Lower leg skin (tissue), 4 donors: ENCODE measurements at regions not wholly inside any gene's neighbourhood (a gene's known extent, or its start where the extent isn't known, plus 50 kb on each side); places are given as distances from the start of the nearest gene placed in this dataset.

Experiments used
- DNase-seq, 2 donors: peaks; one replicate each; pipeline ENCODE4 v3.0.0-alpha.2; 2019; ENCODE audit warnings: low spot score in 2 of 2
- H3K4me3 ChIP-seq: fragments of 200-600 bp; sonication (generic); 2 replicates; pipeline ENCODE4 v1.5.1; 2017; ENCODE audit warnings: mild to moderate bottlenecking, low read depth; ENCODE audit not compliant: poor library complexity, severe bottlenecking
- CTCF ChIP-seq, 3 donors: fragments of 450-650 bp; IDR thresholded peaks; one replicate each; pipeline ENCODE4 v1.5.1; 2016; ENCODE audit warnings: antibody characterized with exemption in 3 of 3, mild to moderate bottlenecking in 3 of 3, moderate library complexity in 2 of 3
- POLR2A ChIP-seq, 2 donors: fragments of 450-650 bp; IDR thresholded peaks; one replicate each; pipeline ENCODE4 v1.6.1; 2016 to 2017; ENCODE audit warnings: antibody characterized with exemption in 2 of 2, mild to moderate bottlenecking in 1 of 2, moderate library complexity in 1 of 2
- WGBS, 2 donors: methylation state at CpG; one replicate each; pipeline ENCODE4 v1.1.5; 2018; 5-methylcytosine and 5-hydroxymethylcytosine counted together
- intact Hi-C: fragments of 100-400 bp; cut with DNase I; formaldehyde crosslinking; loops from one replicate; pipeline ENCODE4 v1.15.0; 2023; ENCODE audit warnings: low total_unique reads

GRCh38 chr15:77784361-77785292 lies 151.9 kb upstream of the LINGO1 start:
- no peak overlapping the region for H3K4me3 ChIP-seq
- TF ChIP-seq POLR2A (IDR thresholded peaks at IDR 0.05) = no peak
- TF ChIP-seq CTCF (IDR thresholded peaks at IDR 0.05) = no peak
- WGBS, 2 donors = 60 to 61% methylated on average over 11 of the region's 11 CpGs
- intact Hi-C loops = no loop called here
- no peak for DNase-seq

GRCh38 chr15:77783636-77784035 lies 150.9 kb upstream of the LINGO1 start:
- WGBS, 2 donors = 39 to 40% methylated on average over 9 to 10 of the region's 10 CpGs
- intact Hi-C loops = no loop called here
- no peak overlapping the region for H3K4me3 ChIP-seq
- no peak for TF ChIP-seq POLR2A (IDR thresholded peaks at IDR 0.05)
- no peak for TF ChIP-seq CTCF (IDR thresholded peaks at IDR 0.05)
- no peak for DNase-seq

GRCh38 chr15:77782691-77783090 lies 150.0 kb upstream of the LINGO1 start:
- DNase-seq = no peak
- TF ChIP-seq CTCF (IDR thresholded peaks at IDR 0.05) (no peak), POLR2A (IDR thresholded peaks at IDR 0.05) (no peak)
- no peak overlapping the region for H3K4me3 ChIP-seq
- intact Hi-C loops = no loop called here
- WGBS, 2 donors = 78 to 94% methylated on average over 4 of the region's 4 CpGs

- TF ChIP-seq POLR2A (IDR thresholded peaks at IDR 0.05) = no peak
- TF ChIP-seq CTCF (IDR thresholded peaks at IDR 0.05) = no peak
- WGBS, 2 donors = 58 to 72% methylated on average over 8 of the region's 8 CpGs
- no peak overlapping the region for H3K4me3 ChIP-seq
- DNase-seq = no peak
- intact Hi-C loops = no loop called here
Observed at GRCh38 chr15:77781946-77782240, 149.2 kb upstream of the LINGO1 start.

- 83 to 85% methylated on average over 16 of the region's 16 CpGs for WGBS, 2 donors
- intact Hi-C loops = no loop called here
- no peak overlapping the region for H3K4me3 ChIP-seq
- no peak for TF ChIP-seq CTCF (IDR thresholded peaks at IDR 0.05)
- no peak for TF ChIP-seq POLR2A (IDR thresholded peaks at IDR 0.05)
- no peak for DNase-seq
Observed at GRCh38 chr15:77781151-77781945, 148.6 kb upstream of the LINGO1 start.
